ENCODE measurements at regions not wholly inside any gene's neighbourhood (a gene's known extent, or its start where the extent isn't known, plus 50 kb on each side); places are given as distances from the start of the nearest gene placed in this dataset.

GRCh38 chr11:80458376-80458775 lies 1017.5 kb upstream of the TENM4 start:
- no peak for DNase-seq (ENCODE audit: low read depth, low spot score)

GRCh38 chr11:80457823-80458222 lies 1017.0 kb upstream of the TENM4 start:
- no peak for DNase-seq (ENCODE audit: low read depth, low spot score)

- DNase-seq (ENCODE audit: low read depth, low spot score), result no peak
Observed at GRCh38 chr11:80455818-80456217, 1015.0 kb upstream of the TENM4 start.

- DNase-seq (ENCODE audit: low read depth, low spot score), result no peak
Observed at GRCh38 chr11:80451105-80451504, 1010.3 kb upstream of the TENM4 start.

GRCh38 chr11:80448709-80449108 lies 1007.9 kb upstream of the TENM4 start:
- DNase-seq (ENCODE audit: low read depth, low spot score), result no peak

GRCh38 chr11:80443177-80443576 lies 1002.3 kb upstream of the TENM4 start:
- no peak for DNase-seq (ENCODE audit: low read depth, low spot score)

- DNase-seq (ENCODE audit: low read depth, low spot score), result no peak
Observed at GRCh38 chr11:80441821-80442220, 1001.0 kb upstream of the TENM4 start.

GRCh38 chr11:80440835-80441234 lies 1000.0 kb upstream of the TENM4 start:
- DNase-seq (ENCODE audit: low read depth, low spot score), result no peak

- DNase-seq (ENCODE audit: low read depth, low spot score), result no peak
Observed at GRCh38 chr11:80436547-80436946, 995.7 kb upstream of the TENM4 start.

- DNase-seq (ENCODE audit: low read depth, low spot score), result no peak
Observed at GRCh38 chr11:80435345-80435744, 994.5 kb upstream of the TENM4 start.

- DNase-seq (ENCODE audit: low read depth, low spot score), result no peak
Observed at GRCh38 chr11:80432057-80432456, 991.2 kb upstream of the TENM4 start.

- DNase-seq (ENCODE audit: low read depth, low spot score), result no peak
Observed at GRCh38 chr11:80424012-80424695, 983.3 kb upstream of the TENM4 start.

GRCh38 chr11:80420374-80420773 lies 979.5 kb upstream of the TENM4 start:
- DNase-seq (ENCODE audit: low read depth, low spot score), result no peak

GRCh38 chr11:80417681-80418080 lies 976.9 kb upstream of the TENM4 start:
- no peak for DNase-seq (ENCODE audit: low read depth, low spot score)

GRCh38 chr11:80415580-80415979 lies 974.8 kb upstream of the TENM4 start:
- no peak for DNase-seq (ENCODE audit: low read depth, low spot score)

GRCh38 chr11:80414181-80415165 lies 973.6 kb upstream of the TENM4 start:
- no peak for DNase-seq (ENCODE audit: low read depth, low spot score)

- DNase-seq (ENCODE audit: low read depth, low spot score), result no peak
Observed at GRCh38 chr11:80412604-80413003, 971.8 kb upstream of the TENM4 start.

GRCh38 chr11:80393210-80393609 lies 952.4 kb upstream of the TENM4 start:
- no peak for DNase-seq (ENCODE audit: low read depth, low spot score)

- DNase-seq (ENCODE audit: low read depth, low spot score), result no peak
Observed at GRCh38 chr11:80390505-80390904, 949.7 kb upstream of the TENM4 start.

GRCh38 chr11:80388536-80388935 lies 947.7 kb upstream of the TENM4 start:
- no peak for DNase-seq (ENCODE audit: low read depth, low spot score)

GRCh38 chr11:80388130-80388529 lies 947.3 kb upstream of the TENM4 start:
- DNase-seq (ENCODE audit: low read depth, low spot score), result no peak

GRCh38 chr11:80383655-80384054 lies 942.8 kb upstream of the TENM4 start:
- DNase-seq (ENCODE audit: low read depth, low spot score), result no peak
